OCI-LY7 (cell line): ENCODE measurements at regions not wholly inside any gene's neighbourhood (a gene's known extent, or its start where the extent isn't known, plus 50 kb on each side); places are given as distances from the start of the nearest gene placed in this dataset.

ENCODE experiments used
- BruUV-seq: library from RNA; stranded (reverse); fragments of 400-500 nt; replicated peaks from 2 replicates; lab custom pipeline; 2021; lab: Mats Ljungman, UMichigan
- CTCF ChIA-PET: fragments of 300-600 bp; sonication (Branson Sonifier 250); formaldehyde crosslinking; loops from one replicate; lab custom pipeline; 2022; ENCODE audit warnings: antibody characterized with exemption; ENCODE audit not compliant: unreplicated experiment; lab: Charles Lee
- POLR2A ChIA-PET: fragments of 300-600 bp; sonication (Branson Sonifier 250); formaldehyde crosslinking; loops from one replicate; lab custom pipeline; 2022; ENCODE audit warnings: antibody characterized with exemption; lab: Charles Lee
- DNase-seq: peaks from one replicate; pipeline ENCODE4 v3.0.0-alpha.2; 2015; ENCODE audit warnings: low spot score
- H2AFZ ChIP-seq: fragments of 200-600 bp; sonication (generic), shearing (Covaris generic); 2 replicates; pipeline ENCODE4 v1.6.1; 2014; ENCODE audit warnings: mild to moderate bottlenecking, antibody characterized with exemption, low read length, moderate library complexity
- H3K27ac ChIP-seq: fragments of 200-600 bp; sonication (generic); 2 replicates; pipeline ENCODE4 v1.5.1; 2014; ENCODE audit warnings: mixed run types, low read depth, mild to moderate bottlenecking, moderate library complexity, low read length, inconsistent platforms; ENCODE audit not compliant: poor library complexity, severe bottlenecking
- H3K36me3 ChIP-seq: fragments of 200-600 bp; sonication (generic); 2 replicates; pipeline ENCODE4 v1.6.1; 2014; ENCODE audit warnings: mild to moderate bottlenecking, antibody characterized with exemption, low read length, moderate library complexity, mixed read lengths; ENCODE audit not compliant: insufficient read depth
- H3K4me1 ChIP-seq: fragments of 200-600 bp; sonication (generic); 2 replicates; pipeline ENCODE4 v1.5.1; 2014; ENCODE audit warnings: mild to moderate bottlenecking, low read length; ENCODE audit not compliant: insufficient read depth, poor library complexity, severe bottlenecking
- H3K4me2 ChIP-seq: fragments of 200-600 bp; sonication (generic); 2 replicates; pipeline ENCODE4 v1.6.1; 2014; ENCODE audit warnings: mild to moderate bottlenecking, low read length
- H3K4me3 ChIP-seq: fragments of 200-600 bp; sonication (generic); 2 replicates; pipeline ENCODE4 v1.5.1; 2014; ENCODE audit warnings: mild to moderate bottlenecking, low read depth, low read length; ENCODE audit not compliant: poor library complexity, severe bottlenecking
- H3K79me2 ChIP-seq: fragments of 200-600 bp; sonication (generic); 2 replicates; pipeline ENCODE4 v1.6.1; 2016; ENCODE audit warnings: low read depth, mild to moderate bottlenecking, low read length, moderate library complexity, mixed read lengths; ENCODE audit not compliant: insufficient read depth
- H3K9me2 ChIP-seq: fragments of 200-600 bp; sonication (generic); 2 replicates; pipeline ENCODE4 v1.6.1; 2016; ENCODE audit warnings: mild to moderate bottlenecking, low read length, mixed read lengths; ENCODE audit not compliant: insufficient read depth
- H3K9me3 ChIP-seq: fragments of 200-600 bp; sonication (generic); 2 replicates; pipeline ENCODE4 v1.6.1; 2014; ENCODE audit warnings: mild to moderate bottlenecking, mixed run types, low read length, mixed read lengths
- H4K20me1 ChIP-seq: fragments of 200-600 bp; sonication (generic); 2 replicates; pipeline ENCODE4 v1.6.1; 2014; ENCODE audit warnings: mild to moderate bottlenecking, antibody characterized with exemption, low read length, moderate library complexity, mixed read lengths; ENCODE audit not compliant: insufficient read depth
- CTCF ChIP-seq: fragments of 200-600 bp; sonication (generic); conservative IDR thresholded peaks from 2 replicates; pipeline ENCODE4 v1.5.1; 2014; ENCODE audit warnings: mild to moderate bottlenecking, antibody characterized with exemption, low read length, moderate library complexity, mixed read lengths
- EZH2phosphoT487 ChIP-seq: fragments of 200-600 bp; sonication (generic); IDR thresholded peaks from 2 replicates; pipeline ENCODE4 v1.6.1; 2018; ENCODE audit warnings: low read depth, borderline replicate concordance, mild to moderate bottlenecking, mixed run types, antibody characterized with exemption, low read length, moderate library complexity, mixed read lengths
- intact Hi-C: fragments of 100-400 bp; cut with micrococcal nuclease; formaldehyde crosslinking; loops from one replicate; pipeline ENCODE4 v1.10.0; 2022; ENCODE audit not compliant: unreplicated experiment

GRCh38 chr7:118312051-118312450, 87.5 kb downstream of the ANKRD7 start:
- DNase-seq, result peak; percentile 3
- no peaks in the 10 kb centered on the region for H3K36me3 ChIP-seq
- CTCF ChIA-PET, result no interaction called here
- H4K20me1 ChIP-seq, result no peaks in the 10 kb centered on the region
- peaks cover 12% of the 10 kb centered on the region for H3K4me1 ChIP-seq
- POLR2A ChIA-PET, result interaction anchor here (0.7 kb wide), 2 partner anchors 37 to 42 kb away, joined by 3 to 4 read pairs; no protein-coding TSS in a partner anchor
- no peak for TF ChIP-seq EZH2phosphoT487
- TF ChIP-seq CTCF, result no peak
- no peak overlapping the region; the same call in 1 of the 2 replicates for H2AFZ ChIP-seq
- H3K27ac ChIP-seq, result peak overlapping the region; percentile 49
- peak overlapping the region; percentile 32 for H3K4me2 ChIP-seq
- no TSS peak for BruUV-seq
- no peaks in the 10 kb centered on the region for H3K9me2 ChIP-seq
- H3K79me2 ChIP-seq, result no peaks in the 10 kb centered on the region
- H3K4me3 ChIP-seq, result no peak overlapping the region
- no peaks in the 10 kb centered on the region for H3K9me3 ChIP-seq
- intact Hi-C loops, result loop anchor here (10.0 kb wide), 1 partner anchor 127 kb away; the partner anchor contains the start of gene LSM8

- intact Hi-C loops, result loop anchor here (10.0 kb wide), 1 partner anchor 128 kb away; the partner anchor contains the start of gene LSM8
Observed at GRCh38 chr7:118312966-118313365, 88.5 kb downstream of the ANKRD7 start.

More at GRCh38 chr7:118312966-118313365, 88.5 kb downstream of the ANKRD7 start:
- CTCF ChIA-PET, result no interaction called here
- Histone ChIP-seq H3K9me2 (no peaks in the 10 kb centered on the region), H3K4me2 (no peak overlapping the region), H3K27ac (no peak overlapping the region), H3K79me2 (no peaks in the 10 kb centered on the region), H4K20me1 (no peaks in the 10 kb centered on the region), H3K4me1 (peaks cover 12% of the 10 kb centered on the region), H3K4me3 (no peak overlapping the region), H3K9me3 (no peaks in the 10 kb centered on the region), H3K36me3 (no peaks in the 10 kb centered on the region), H2AFZ (no peak overlapping the region)
- POLR2A ChIA-PET, result no interaction called here
- TF ChIP-seq CTCF, result no peak
- no peak for TF ChIP-seq EZH2phosphoT487
- no peak for DNase-seq
- no TSS peak for BruUV-seq
